ENCODE measurements at regions not wholly inside any gene's neighbourhood (a gene's known extent, or its start where the extent isn't known, plus 50 kb on each side); places are given as distances from the start of the nearest gene placed in this dataset.

DNA sequence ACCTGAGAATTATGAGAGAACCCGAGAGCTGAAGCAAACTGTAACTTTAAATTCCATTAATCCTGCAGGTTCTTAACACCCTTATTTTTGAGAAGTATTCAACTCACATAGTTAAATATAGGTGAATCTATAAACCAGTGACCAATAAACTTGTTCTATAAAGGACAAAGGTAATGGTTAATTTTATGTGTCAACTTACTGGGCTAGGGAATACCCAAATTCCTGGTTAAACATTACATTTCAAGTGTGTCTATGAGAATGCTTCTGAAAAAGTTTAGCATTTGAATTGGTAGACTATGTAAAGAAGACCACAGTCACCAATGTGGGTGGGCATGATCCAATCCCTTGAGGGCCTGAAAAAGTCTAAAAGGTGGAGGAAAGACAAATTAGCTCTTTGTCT lies 99.1 kb downstream of the KCNJ2 start:
- no peaks in the 10 kb centered on the region for H3K27me3 ChIP-seq (replicated peaks in 1 of 4; ENCODE audit: control insufficient read depth in 3 of 4, extremely low read depth in 1 of 4, insufficient read depth in 3 of 4, low read length in 3 of 4)
- no peak overlapping the region for H2BK12ac ChIP-seq (ENCODE audit: low read depth, low read length)
- no peak overlapping the region for H4K8ac ChIP-seq (ENCODE audit: extremely low read depth, insufficient read depth, low read length)
- DNase-seq (ENCODE audit: low read depth in 1 of 2, low spot score in 2 of 2) (no peak), FAIRE-seq (no peak)
- H3K23me2 ChIP-seq (ENCODE audit: low read depth, low read length) = no peaks in the 10 kb centered on the region
- H4K20me1 ChIP-seq (replicated peaks in 1 of 2; ENCODE audit: control insufficient read depth in 1 of 2, insufficient read depth in 2 of 2, low read length in 2 of 2) = no peaks in the 10 kb centered on the region
- no peak overlapping the region for H3K56ac ChIP-seq (replicated peaks; ENCODE audit: insufficient read length, low read depth, low read length)
- H3K36me3 ChIP-seq (ENCODE audit: control insufficient read depth in 2 of 4, insufficient read depth in 4 of 4, low read length in 3 of 4) = no peaks in the 10 kb centered on the region
- no peak overlapping the region for H3K4ac ChIP-seq (replicated peaks; ENCODE audit: insufficient read length, low read depth, low read length)
- ChIA-PET POLR2A (ENCODE audit: partially characterized antibody) (no interaction called here), CTCF (ENCODE audit: partially characterized antibody) (interaction anchor here (0.9 kb wide), 1 partner anchor 22 kb away, joined by 3 read pairs; no protein-coding TSS in a partner anchor)
- 87% methylated on average over 1 of the region's 1 CpG; no CpG with 5 or more reads in 1 of the 2 experiments for WGBS, 2 experiments (ENCODE audit: extremely low coverage in 1 of 2, insufficient coverage in 1 of 2, insufficient read length in 1 of 2, insufficient replicate concordance in 2 of 2, low coverage in 1 of 2, low lambda C conversion rate in 2 of 2, missing lambda C conversion rate in 1 of 2)
- H2BK5ac ChIP-seq (ENCODE audit: low read depth, low read length) = no peak overlapping the region
- H2BK120ac ChIP-seq (replicated peaks; ENCODE audit: low read depth, low read length) = no peak overlapping the region
- H2BK20ac ChIP-seq (ENCODE audit: low read length) = no peak overlapping the region
- H2AK5ac ChIP-seq (ENCODE audit: low read depth, low read length) = no peak overlapping the region
- H4K5ac ChIP-seq (ENCODE audit: insufficient read length, low read depth, low read length) = no peak overlapping the region
- H3K23ac ChIP-seq (ENCODE audit: insufficient read length) = no peak overlapping the region
- H3K18ac ChIP-seq (ENCODE audit: extremely low read depth, low read length) = no peak overlapping the region
- no peaks in the 10 kb centered on the region for H3K4me1 ChIP-seq (replicated peaks in 1 of 4; ENCODE audit: control insufficient read depth in 3 of 4, insufficient read depth in 4 of 4, low read length in 3 of 4)
- H3K4me3 ChIP-seq (ENCODE audit: extremely low read depth in 1 of 4, insufficient read depth in 2 of 4, low read depth in 3 of 4, low read length in 4 of 4) = no peak overlapping the region
- H3K4me2 ChIP-seq (ENCODE audit: insufficient read depth in 1 of 2, low read depth in 2 of 2, low read length in 2 of 2) = no peak overlapping the region
- no peak overlapping the region for H3K27ac ChIP-seq (ENCODE audit: low read depth, low read length)
- H4K91ac ChIP-seq (replicated peaks; ENCODE audit: insufficient read length, low read length) = no peak overlapping the region
- no peak overlapping the region for H3K9ac ChIP-seq (replicated peaks in 1 of 4; ENCODE audit: extremely low read depth in 1 of 4, low read depth in 3 of 4, low read length in 3 of 4)
- TF ChIP-seq EGR1 (IDR thresholded peaks at IDR 0.05; ENCODE audit: borderline replicate concordance, low read depth, low read length) (no peak), NRF1 (IDR thresholded peaks at IDR 0.05; ENCODE audit: low read depth, low read length) (no peak), SP4 (IDR thresholded peaks at IDR 0.05; ENCODE audit: low read length) (no peak), EP300 (IDR thresholded peaks at IDR 0.05; ENCODE audit: borderline replicate concordance in 1 of 2, low read depth in 2 of 2, low read length in 2 of 2) (no peak), CTBP2 (IDR thresholded peaks at IDR 0.05; ENCODE audit: borderline replicate concordance, insufficient read depth, insufficient read length, low read length) (no peak), HDAC6 (IDR thresholded peaks at IDR 0.05; ENCODE audit: low read depth, low read length) (no peak), TBP (IDR thresholded peaks at IDR 0.05; ENCODE audit: low read depth, low read length) (no peak), GTF2F1 (IDR thresholded peaks at IDR 0.05; ENCODE audit: borderline replicate concordance, low read depth, low read length) (no peak), CREB1 (IDR thresholded peaks at IDR 0.05) (no peak), NANOG (IDR thresholded peaks at IDR 0.05; ENCODE audit: insufficient read depth, low read depth, low read length, poor library complexity, severe bottlenecking) (no peak)
- TF ChIP-seq, protein P1, sequence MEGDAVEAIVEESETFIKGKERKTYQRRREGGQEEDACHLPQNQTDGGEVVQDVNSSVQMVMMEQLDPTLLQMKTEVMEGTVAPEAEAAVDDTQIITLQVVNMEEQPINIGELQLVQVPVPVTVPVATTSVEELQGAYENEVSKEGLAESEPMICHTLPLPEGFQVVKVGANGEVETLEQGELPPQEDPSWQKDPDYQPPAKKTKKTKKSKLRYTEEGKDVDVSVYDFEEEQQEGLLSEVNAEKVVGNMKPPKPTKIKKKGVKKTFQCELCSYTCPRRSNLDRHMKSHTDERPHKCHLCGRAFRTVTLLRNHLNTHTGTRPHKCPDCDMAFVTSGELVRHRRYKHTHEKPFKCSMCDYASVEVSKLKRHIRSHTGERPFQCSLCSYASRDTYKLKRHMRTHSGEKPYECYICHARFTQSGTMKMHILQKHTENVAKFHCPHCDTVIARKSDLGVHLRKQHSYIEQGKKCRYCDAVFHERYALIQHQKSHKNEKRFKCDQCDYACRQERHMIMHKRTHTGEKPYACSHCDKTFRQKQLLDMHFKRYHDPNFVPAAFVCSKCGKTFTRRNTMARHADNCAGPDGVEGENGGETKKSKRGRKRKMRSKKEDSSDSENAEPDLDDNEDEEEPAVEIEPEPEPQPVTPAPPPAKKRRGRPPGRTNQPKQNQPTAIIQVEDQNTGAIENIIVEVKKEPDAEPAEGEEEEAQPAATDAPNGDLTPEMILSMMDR (IDR thresholded peaks at IDR 0.05; ENCODE audit: control extremely low read depth in 1 of 3, insufficient read depth in 1 of 3, low read depth in 1 of 3, low read length in 3 of 3) = no peak
- H3K79me1 ChIP-seq (ENCODE audit: low read depth, low read length) = no peaks in the 10 kb centered on the region
- no peaks in the 10 kb centered on the region for H3K79me2 ChIP-seq (ENCODE audit: control insufficient read depth in 1 of 2, insufficient read depth in 2 of 2, low read length in 2 of 2)
- H3K14ac ChIP-seq (ENCODE audit: insufficient read length) = no peak overlapping the region
- no peak overlapping the region for H2BK15ac ChIP-seq (ENCODE audit: low read length)
- no peaks in the 10 kb centered on the region for H3K9me3 ChIP-seq (ENCODE audit: insufficient read depth in 2 of 2, low read depth in 1 of 2, low read length in 1 of 2)
- no peak overlapping the region for H2AFZ ChIP-seq (ENCODE audit: low read length)
